Endothelial cell of umbilical vein (primary cell): ENCODE measurements at regions not wholly inside any gene's neighbourhood (a gene's known extent, or its start where the extent isn't known, plus 50 kb on each side); places are given as distances from the start of the nearest gene placed in this dataset.

Experiments
- BruUV-seq: library from RNA; stranded (reverse); fragments of 400-500 nt; replicated peaks from 2 replicates; lab custom pipeline; 2021; lab: Mats Ljungman, UMichigan
- CTCF ChIA-PET: fragments of 300-600, 350-600 bp; sonication (Branson Sonifier 250); formaldehyde crosslinking; loops from one replicate; lab custom pipeline; 2021; ENCODE audit warnings: antibody characterized with exemption, inconsistent platforms; lab: Charles Lee
- POLR2A ChIA-PET: fragments of 300-600, 350-600 bp; sonication (Branson Sonifier 250); formaldehyde crosslinking; loops from one replicate; lab custom pipeline; 2021; ENCODE audit warnings: antibody characterized with exemption, inconsistent platforms; lab: Charles Lee
- DNase-seq: peaks from one replicate; pipeline ENCODE4 v3.0.0-alpha.2; 2011; ENCODE audit warnings: low read depth, low spot score
- FAIRE-seq: peaks from 2 replicates; lab custom pipeline; 2011; peaks lifted over from hg19 to GRCh38; lab: Jason Lieb, UNC
- H2AFZ ChIP-seq: 2 replicates; pipeline ENCODE4 v1.6.0; 2012; ENCODE audit warnings: low read depth, low read length, control low read depth, inconsistent platforms
- H3K27ac ChIP-seq: 2 replicates; pipeline ENCODE4 v1.5.1; 2011; ENCODE audit warnings: low read depth, mild to moderate bottlenecking, control low read depth, low read length, moderate library complexity; ENCODE audit not compliant: insufficient read depth
- H3K27me3 ChIP-seq, 2 experiments: 2 replicates each; pipeline versions ENCODE4 v1.6.0 to v1.6.1; 2011; ENCODE audit warnings: low read length in 2 of 2, mixed read lengths in 1 of 2; ENCODE audit not compliant: control insufficient read depth in 2 of 2, insufficient read depth in 2 of 2
- H3K36me3 ChIP-seq, 2 experiments: 2 replicates in 1 of 2; 3 replicates in 1 of 2; pipeline ENCODE4 v1.5.1; 2011; ENCODE audit warnings: low read length in 2 of 2, mild to moderate bottlenecking in 1 of 2, moderate library complexity in 1 of 2; ENCODE audit not compliant: control insufficient read depth in 2 of 2, insufficient read depth in 2 of 2; ENCODE audit errors: extremely low read depth in 1 of 2
- H3K4me1 ChIP-seq: 3 replicates; pipeline ENCODE4 v1.5.1; 2011; ENCODE audit warnings: mild to moderate bottlenecking, low read length; ENCODE audit not compliant: control insufficient read depth, insufficient read depth; ENCODE audit errors: extremely low read depth
- H3K4me2 ChIP-seq: 2 replicates; pipeline ENCODE4 v1.6.1; 2011; ENCODE audit warnings: low read length, control low read depth, mixed read lengths; ENCODE audit not compliant: insufficient read depth
- H3K4me3 ChIP-seq, 3 experiments: fragments of 200-600 bp in 1 of 3; sonication (generic), shearing (Covaris generic) in 1 of 3; replicated peaks in 1 of 3; 2 replicates each; pipeline ENCODE4 v1.5.1; 2011 to 2016; ENCODE audit warnings: control low read depth in 3 of 3, low read length in 3 of 3, mild to moderate bottlenecking in 2 of 3, inconsistent platforms in 1 of 3, low read depth in 1 of 3, moderate library complexity in 1 of 3; ENCODE audit not compliant: insufficient read depth in 1 of 3
- H3K79me2 ChIP-seq: 2 replicates; pipeline ENCODE4 v1.6.0; 2012; ENCODE audit warnings: low read length, inconsistent platforms; ENCODE audit not compliant: control insufficient read depth, insufficient read depth
- H3K9ac ChIP-seq: replicated peaks from 2 replicates; pipeline ENCODE3; 2011; ENCODE audit warnings: low read length, control low read depth; ENCODE audit not compliant: insufficient read depth; ENCODE audit errors: extremely low read depth
- H3K9me1 ChIP-seq: replicated peaks from 3 replicates; pipeline ENCODE4 v1.6.0; 2011; ENCODE audit warnings: mild to moderate bottlenecking, low read length; ENCODE audit not compliant: control insufficient read depth, insufficient read depth; ENCODE audit errors: extremely low read depth
- H3K9me3 ChIP-seq: replicated peaks from 2 replicates; pipeline ENCODE4 v1.5.1; 2012; ENCODE audit warnings: low read length, inconsistent platforms; ENCODE audit not compliant: control insufficient read depth, insufficient read depth
- H4K20me1 ChIP-seq: replicated peaks from 2 replicates; pipeline ENCODE3; 2011; ENCODE audit warnings: mild to moderate bottlenecking, low read length; ENCODE audit not compliant: control insufficient read depth, insufficient read depth; ENCODE audit errors: extremely low read depth
- EZH2 ChIP-seq: IDR thresholded peaks from 2 replicates; pipeline ENCODE4 v1.6.1; 2012; ENCODE audit warnings: borderline replicate concordance, low read depth, mild to moderate bottlenecking, moderate library complexity, low read length, inconsistent platforms; ENCODE audit not compliant: severe bottlenecking
- FOS ChIP-seq: IDR thresholded peaks from 2 replicates; pipeline ENCODE4 v1.6.1; 2011; ENCODE audit warnings: mild to moderate bottlenecking, low read length, moderate library complexity, borderline replicate concordance; ENCODE audit not compliant: insufficient read depth
- GATA2 ChIP-seq: IDR thresholded peaks from 2 replicates; pipeline ENCODE4 v1.7.0; 2011; ENCODE audit warnings: low read depth, mild to moderate bottlenecking, moderate library complexity, mixed read lengths, low read length; ENCODE audit not compliant: insufficient read length, insufficient read depth
- JUN ChIP-seq: IDR thresholded peaks from 2 replicates; pipeline ENCODE4 v1.6.1; 2011; ENCODE audit warnings: borderline replicate concordance, low read depth; ENCODE audit not compliant: insufficient read length, insufficient read depth
- MYC ChIP-seq: IDR thresholded peaks from one replicate; pipeline ENCODE4 v1.6.1; 2011; ENCODE audit warnings: mild to moderate bottlenecking, low read depth, low read length
- POLR2A ChIP-seq: IDR thresholded peaks from 2 replicates; pipeline ENCODE4 v1.6.1; 2012; ENCODE audit warnings: low read depth, mild to moderate bottlenecking, control low read depth, low read length
- POLR2AphosphoS5 ChIP-seq: IDR thresholded peaks from 2 replicates; pipeline ENCODE4 v1.6.1; 2012; ENCODE audit warnings: low read depth, mild to moderate bottlenecking, control low read depth, low read length, moderate library complexity; ENCODE audit not compliant: insufficient read depth
- dilution Hi-C: fragments of 300-500 bp; cut with MboI; formaldehyde crosslinking; loops from one replicate; pipeline ENCODE4 v1.15.0; 2019; ENCODE audit warnings: low sequenced_read_pairs; ENCODE audit not compliant: extremely low pct_ligation_motif_present
- intact Hi-C: fragments of 100-400 bp; cut with micrococcal nuclease; formaldehyde crosslinking; loops from one replicate; pipeline ENCODE4 v1.10.0; 2022
- TF ChIP-seq, protein P1 (sequence below): IDR thresholded peaks from 2 replicates; pipeline ENCODE4 v1.6.1; 2011; ENCODE audit not compliant: insufficient read depth, insufficient read length
- TF ChIP-seq, protein P2 (sequence below), 2 donors: IDR thresholded peaks; 1 replicate in 1 of 2; 2 replicates in 1 of 2; pipeline ENCODE4 v1.5.1; 2011; ENCODE audit warnings: low read length in 2 of 2, mild to moderate bottlenecking in 2 of 2, moderate library complexity in 2 of 2, control low read depth in 1 of 2, inconsistent platforms in 1 of 2, low read depth in 1 of 2; ENCODE audit not compliant: insufficient read depth in 1 of 2; ENCODE audit errors: extremely low read depth in 1 of 2

DNA sequence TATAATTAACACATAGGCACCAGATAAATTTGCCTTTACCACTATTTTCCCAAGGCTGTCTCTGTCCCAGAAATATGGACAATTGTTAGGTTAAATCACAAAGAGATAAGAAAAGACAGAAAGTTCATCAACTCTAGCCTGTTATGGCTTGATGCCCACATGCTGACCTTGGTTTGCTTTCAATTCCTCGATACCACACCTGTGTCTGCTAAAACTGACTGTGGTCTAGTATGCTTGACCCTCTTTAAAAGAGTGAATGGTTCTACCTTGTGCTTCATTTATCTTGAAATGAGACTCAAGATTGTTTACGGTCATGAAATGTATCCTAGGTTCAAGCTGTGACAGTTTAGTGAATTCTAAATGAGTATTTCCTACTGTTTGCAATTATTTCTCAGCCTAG, 909.0 kb upstream of the LRRTM1 start:
- Histone ChIP-seq H3K4me3 (no peak overlapping the region), H3K9me1 (no peaks in the 10 kb centered on the region), H3K36me3 (no peaks in the 10 kb centered on the region), H3K9ac (no peak overlapping the region), H3K27ac (no peak overlapping the region), H3K4me1 (no peaks in the 10 kb centered on the region), H4K20me1 (no peaks in the 10 kb centered on the region), H3K27me3 (no peaks in the 10 kb centered on the region), H3K9me3 (no peaks in the 10 kb centered on the region), H3K79me2 (no peaks in the 10 kb centered on the region), H3K4me2 (no peak overlapping the region), H2AFZ (no peak overlapping the region)
- DNase-seq (no peak), FAIRE-seq (no peak)
- dilution Hi-C loops, result no loop called here
- ChIA-PET CTCF (no interaction called here), POLR2A (no interaction called here)
- BruUV-seq, result no TSS peak
- intact Hi-C loops, result no loop called here
- TF ChIP-seq EZH2 (no peak), POLR2AphosphoS5 (no peak), MYC (no peak), JUN (no peak), GATA2 (no peak), FOS (no peak), POLR2A (no peak)
- TF ChIP-seq, protein P1, sequence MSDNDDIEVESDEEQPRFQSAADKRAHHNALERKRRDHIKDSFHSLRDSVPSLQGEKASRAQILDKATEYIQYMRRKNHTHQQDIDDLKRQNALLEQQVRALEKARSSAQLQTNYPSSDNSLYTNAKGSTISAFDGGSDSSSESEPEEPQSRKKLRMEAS, result no peak
- TF ChIP-seq, protein P2, sequence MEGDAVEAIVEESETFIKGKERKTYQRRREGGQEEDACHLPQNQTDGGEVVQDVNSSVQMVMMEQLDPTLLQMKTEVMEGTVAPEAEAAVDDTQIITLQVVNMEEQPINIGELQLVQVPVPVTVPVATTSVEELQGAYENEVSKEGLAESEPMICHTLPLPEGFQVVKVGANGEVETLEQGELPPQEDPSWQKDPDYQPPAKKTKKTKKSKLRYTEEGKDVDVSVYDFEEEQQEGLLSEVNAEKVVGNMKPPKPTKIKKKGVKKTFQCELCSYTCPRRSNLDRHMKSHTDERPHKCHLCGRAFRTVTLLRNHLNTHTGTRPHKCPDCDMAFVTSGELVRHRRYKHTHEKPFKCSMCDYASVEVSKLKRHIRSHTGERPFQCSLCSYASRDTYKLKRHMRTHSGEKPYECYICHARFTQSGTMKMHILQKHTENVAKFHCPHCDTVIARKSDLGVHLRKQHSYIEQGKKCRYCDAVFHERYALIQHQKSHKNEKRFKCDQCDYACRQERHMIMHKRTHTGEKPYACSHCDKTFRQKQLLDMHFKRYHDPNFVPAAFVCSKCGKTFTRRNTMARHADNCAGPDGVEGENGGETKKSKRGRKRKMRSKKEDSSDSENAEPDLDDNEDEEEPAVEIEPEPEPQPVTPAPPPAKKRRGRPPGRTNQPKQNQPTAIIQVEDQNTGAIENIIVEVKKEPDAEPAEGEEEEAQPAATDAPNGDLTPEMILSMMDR (IDR thresholded peaks at IDR 0.05; ENCODE audit: extremely low read depth in 1 of 2, insufficient read depth in 1 of 2, low read depth in 1 of 2, low read length in 2 of 2), result no peak
